Naive B cell (primary cell): ENCODE measurements at regions not wholly inside any gene's neighbourhood (a gene's known extent, or its start where the extent isn't known, plus 50 kb on each side); places are given as distances from the start of the nearest gene placed in this dataset.
"Not testable (repeated sequence)": the region's sequence is repeated elsewhere in the genome, so short reads cannot be mapped to it uniquely, and the experiment has no call there.

Source experiments
- ATAC-seq, 2 donors: fragments of 150-1000 bp; cut with Tn5 transposase; 2 replicates each; pipeline ENCODE4 v1.10.0; 2021; ENCODE audit warnings: low read depth in 2 of 2, mild to moderate bottlenecking in 2 of 2, moderate library complexity in 2 of 2
- DNase-seq: peaks from one replicate; pipeline ENCODE4 v3.0.0; 2022
- H3K27ac Mint-ChIP-seq, 6 donors: one replicate each; pipeline ENCODE4 v1.8.0; 2020 to 2022; ENCODE audit warnings: mild to moderate bottlenecking in 6 of 6, mixed read lengths in 6 of 6, moderate library complexity in 5 of 6, inconsistent platforms in 2 of 6
- H3K27me3 Mint-ChIP-seq, 3 donors: one replicate each; pipeline ENCODE4 v1.8.0; 2021 to 2022; ENCODE audit warnings: mixed read lengths in 3 of 3, mild to moderate bottlenecking in 1 of 3
- H3K36me3 Mint-ChIP-seq, 2 donors: one replicate each; pipeline ENCODE4 v1.8.0; 2020 to 2022; ENCODE audit warnings: mixed read lengths in 2 of 2, inconsistent platforms in 1 of 2, mild to moderate bottlenecking in 1 of 2
- H3K4me1 Mint-ChIP-seq, 3 donors: one replicate each; pipeline ENCODE4 v1.8.0; 2020 to 2022; ENCODE audit warnings: mixed read lengths in 3 of 3, inconsistent platforms in 1 of 3, mild to moderate bottlenecking in 1 of 3, moderate library complexity in 1 of 3
- H3K4me3 Mint-ChIP-seq, 8 donors: one replicate each; pipeline ENCODE4 v1.8.0; 2020 to 2022; ENCODE audit warnings: mild to moderate bottlenecking in 8 of 8, mixed read lengths in 8 of 8, moderate library complexity in 8 of 8, inconsistent platforms in 2 of 8
- H3K9me3 Mint-ChIP-seq, 7 donors: one replicate each; pipeline ENCODE4 v1.8.0; 2020 to 2022; ENCODE audit warnings: mixed read lengths in 7 of 7, mild to moderate bottlenecking in 5 of 7, inconsistent platforms in 2 of 7, moderate library complexity in 1 of 7

GRCh38 chr14:106776395-106776983, 1250.1 kb downstream of the TMEM121 start:
- H3K4me3 Mint-ChIP-seq, result no peak overlapping the region
- ATAC-seq (no peak), DNase-seq (no peak)
- no peak overlapping the region for H3K27ac Mint-ChIP-seq
- peaks cover 0 to 13% (median 8%) of the 10 kb centered on the region in 7 donors for H3K9me3 Mint-ChIP-seq
- H3K36me3 Mint-ChIP-seq, result peaks cover 0 to 7% of the 10 kb centered on the region in 2 donors
- H3K27me3 Mint-ChIP-seq, result no peaks in the 10 kb centered on the region
- H3K4me1 Mint-ChIP-seq, result peaks cover 0 to 12% (median 7%) of the 10 kb centered on the region in 3 donors

GRCh38 chr14:106778986-106779385, 1252.6 kb downstream of the TMEM121 start:
- H3K4me1 Mint-ChIP-seq, result peaks cover 0 to 12% (median 7%) of the 10 kb centered on the region in 3 donors
- ATAC-seq (no peak), DNase-seq (no peak)
- H3K4me3 Mint-ChIP-seq, result no peak overlapping the region
- H3K36me3 Mint-ChIP-seq, result peaks cover 0 to 7% of the 10 kb centered on the region in 2 donors
- no peaks in the 10 kb centered on the region for H3K27me3 Mint-ChIP-seq
- H3K9me3 Mint-ChIP-seq, result peaks cover 0 to 13% (median 8%) of the 10 kb centered on the region in 7 donors
- no peak overlapping the region for H3K27ac Mint-ChIP-seq

GRCh38 chr14:106786697-106787096, 1260.3 kb downstream of the TMEM121 start:
- DNase-seq (no peak), ATAC-seq (no peak)
- no peaks in the 10 kb centered on the region for H3K27me3 Mint-ChIP-seq
- H3K9me3 Mint-ChIP-seq, result no peaks in the 10 kb centered on the region
- no peak overlapping the region for H3K27ac Mint-ChIP-seq
- no peaks in the 10 kb centered on the region for H3K36me3 Mint-ChIP-seq
- H3K4me3 Mint-ChIP-seq, result no peak overlapping the region
- peaks cover 12 to 22% (median 18%) of the 10 kb centered on the region in 3 donors for H3K4me1 Mint-ChIP-seq

GRCh38 chr14:106787626-106788025, 1261.2 kb downstream of the TMEM121 start:
- H3K36me3 Mint-ChIP-seq, result no peaks in the 10 kb centered on the region
- H3K4me3 Mint-ChIP-seq, result no peak overlapping the region
- no peaks in the 10 kb centered on the region for H3K9me3 Mint-ChIP-seq
- H3K4me1 Mint-ChIP-seq, result peaks cover 12 to 22% (median 18%) of the 10 kb centered on the region in 3 donors
- peak overlapping the region in 1 of 6 donors; percentile 38 for H3K27ac Mint-ChIP-seq
- no peaks in the 10 kb centered on the region for H3K27me3 Mint-ChIP-seq
- DNase-seq (no peak), ATAC-seq (no peak)

- H3K36me3 Mint-ChIP-seq, result no peaks in the 10 kb centered on the region
- ATAC-seq (no peak), DNase-seq (no peak)
- peak overlapping the region in 3 of 6 donors; percentile 29 to 81 (median 46) for H3K27ac Mint-ChIP-seq
- H3K4me1 Mint-ChIP-seq, result peaks cover 12 to 22% (median 18%) of the 10 kb centered on the region in 3 donors
- peak overlapping the region in 1 of 8 donors; percentile 0 for H3K4me3 Mint-ChIP-seq
- H3K9me3 Mint-ChIP-seq, result no peaks in the 10 kb centered on the region
- no peaks in the 10 kb centered on the region for H3K27me3 Mint-ChIP-seq
Observed at GRCh38 chr14:106788534-106788933, 1262.2 kb downstream of the TMEM121 start.

- Mint-ChIP-seq H3K4me1 (peaks cover 12 to 22% (median 18%) of the 10 kb centered on the region in 3 donors), H3K27me3 (no peaks in the 10 kb centered on the region), H3K27ac (peak overlapping the region in 1 of 6 donors; percentile 46), H3K9me3 (no peaks in the 10 kb centered on the region), H3K4me3 (peak overlapping the region in 1 of 8 donors; percentile 6), H3K36me3 (no peaks in the 10 kb centered on the region)
- ATAC-seq, result no peak
- DNase-seq, result no peak
Observed at GRCh38 chr14:106789318-106789717, 1262.9 kb downstream of the TMEM121 start.

- Mint-ChIP-seq H3K27ac (peak overlapping the region in 1 of 6 donors; percentile 2), H3K27me3 (no peaks in the 10 kb centered on the region), H3K9me3 (no peaks in the 10 kb centered on the region), H3K4me1 (peaks cover 12 to 22% (median 18%) of the 10 kb centered on the region in 3 donors), H3K36me3 (no peaks in the 10 kb centered on the region), H3K4me3 (peak overlapping the region in 3 of 8 donors; percentile 16 to 63 (median 18))
- peak; percentile 74 for DNase-seq
- ATAC-seq, result peak; percentile 91 to 92
Observed at GRCh38 chr14:106790189-106791036, 1264.0 kb downstream of the TMEM121 start.

GRCh38 chr14:106792543-106792942, 1266.2 kb downstream of the TMEM121 start:
- no peaks in the 10 kb centered on the region for H3K36me3 Mint-ChIP-seq
- peaks cover 0 to 4% (median 0%) of the 10 kb centered on the region in 3 donors for H3K27me3 Mint-ChIP-seq

GRCh38 chr14:106798166-106798565, 1271.8 kb downstream of the TMEM121 start:
- H3K9me3 Mint-ChIP-seq, H3K4me1 Mint-ChIP-seq, H3K27ac Mint-ChIP-seq, H3K4me3 Mint-ChIP-seq, ATAC-seq, DNase-seq, H3K36me3 Mint-ChIP-seq: not testable (repeated sequence)
- peaks cover 6 to 20% (median 17%) of the 10 kb centered on the region in 3 donors for H3K27me3 Mint-ChIP-seq

More at GRCh38 chr14:106792543-106792942, 1266.2 kb downstream of the TMEM121 start:
- Mint-ChIP-seq H3K27ac (no peak overlapping the region), H3K9me3 (no peaks in the 10 kb centered on the region), H3K4me3 (no peak overlapping the region), H3K4me1 (peaks cover 12 to 22% (median 18%) of the 10 kb centered on the region in 3 donors)
- no peak for DNase-seq
- no peak for ATAC-seq

GRCh38 chr14:106802413-106803364, 1276.3 kb downstream of the TMEM121 start:
- H3K36me3 Mint-ChIP-seq, result peaks cover 0 to 6% of the 10 kb centered on the region in 2 donors
- peaks cover 6 to 21% (median 20%) of the 10 kb centered on the region in 3 donors for H3K27me3 Mint-ChIP-seq
- DNase-seq (no peak), ATAC-seq (no peak)
- H3K4me1 Mint-ChIP-seq, result peaks cover 0 to 2% (median 0%) of the 10 kb centered on the region in 3 donors
- H3K9me3 Mint-ChIP-seq, result peaks cover 0 to 9% (median 0%) of the 10 kb centered on the region in 7 donors
- H3K4me3 Mint-ChIP-seq, result peak overlapping the region in 2 of 8 donors; percentile 47 to 70
- H3K27ac Mint-ChIP-seq, result peak overlapping the region in 2 of 6 donors; percentile 10 to 52

- H3K4me3 Mint-ChIP-seq, result no peak overlapping the region
- peaks cover 0 to 3% (median 0%) of the 10 kb centered on the region in 7 donors for H3K9me3 Mint-ChIP-seq
- ATAC-seq (no peak), DNase-seq (no peak)
- H3K27me3 Mint-ChIP-seq, result peaks cover 4 to 18% (median 17%) of the 10 kb centered on the region in 3 donors
- H3K36me3 Mint-ChIP-seq, result peaks cover 0 to 3% of the 10 kb centered on the region in 2 donors
- peak overlapping the region in 2 of 6 donors; percentile 49 to 52 for H3K27ac Mint-ChIP-seq
- peaks cover 0 to 2% (median 0%) of the 10 kb centered on the region in 3 donors for H3K4me1 Mint-ChIP-seq
Observed at GRCh38 chr14:106803379-106803778, 1277.0 kb downstream of the TMEM121 start.

GRCh38 chr14:106807493-106807892, 1281.1 kb downstream of the TMEM121 start:
- Mint-ChIP-seq H3K36me3 (no peaks in the 10 kb centered on the region), H3K27me3 (peaks cover 0 to 9% (median 6%) of the 10 kb centered on the region in 3 donors), H3K27ac (no peak overlapping the region), H3K4me3 (no peak overlapping the region), H3K9me3 (no peaks in the 10 kb centered on the region), H3K4me1 (peaks cover 7 to 18% (median 9%) of the 10 kb centered on the region in 3 donors)
- DNase-seq (no peak), ATAC-seq (no peak)

- Mint-ChIP-seq H3K36me3 (no peaks in the 10 kb centered on the region), H3K4me3 (no peak overlapping the region), H3K4me1 (peaks cover 7 to 16% (median 9%) of the 10 kb centered on the region in 3 donors), H3K27me3 (peaks cover 0 to 5% (median 0%) of the 10 kb centered on the region in 3 donors), H3K27ac (no peak overlapping the region), H3K9me3 (no peaks in the 10 kb centered on the region)
- DNase-seq (no peak), ATAC-seq (no peak)
Observed at GRCh38 chr14:106808458-106808857, 1282.1 kb downstream of the TMEM121 start.
